ENCODE measurements at regions not wholly inside any gene's neighbourhood (a gene's known extent, or its start where the extent isn't known, plus 50 kb on each side); places are given as distances from the start of the nearest gene placed in this dataset.

- TF ChIP-seq CTCF (IDR thresholded peaks at IDR 0.05; ENCODE audit: low read length) (no peak), EZH2 (IDR thresholded peaks at IDR 0.05; ENCODE audit: borderline replicate concordance, low read length) (no peak)
Measured at GRCh38 chr7:132009778-132010177, 453.4 kb upstream of the PODXL start.
